ENCODE measurements at regions not wholly inside any gene's neighbourhood (a gene's known extent, or its start where the extent isn't known, plus 50 kb on each side); places are given as distances from the start of the nearest gene placed in this dataset.

GRCh38 chr6:17204533-17204932, 76.6 kb upstream of the RBM24 start:
- Histone ChIP-seq H2BK20ac (ENCODE audit: low read length) (no peak overlapping the region), H3K36me3 (ENCODE audit: control insufficient read depth in 2 of 4, insufficient read depth in 4 of 4, low read length in 3 of 4) (no peaks in the 10 kb centered on the region; a peak in 1 of 8 replicates), H2AK5ac (ENCODE audit: low read depth, low read length) (no peak overlapping the region), H3K56ac (replicated peaks; ENCODE audit: insufficient read length, low read depth, low read length) (no peak overlapping the region), H3K27me3 (replicated peaks in 1 of 4; ENCODE audit: control insufficient read depth in 3 of 4, extremely low read depth in 1 of 4, insufficient read depth in 3 of 4, low read length in 3 of 4) (peaks cover 2 to 11% (median 5%) of the 10 kb centered on the region in 4 experiments; a peak in 5 of 7 replicates), H4K20me1 (replicated peaks in 1 of 2; ENCODE audit: control insufficient read depth in 1 of 2, insufficient read depth in 2 of 2, low read length in 2 of 2) (no peaks in the 10 kb centered on the region), H2BK5ac (ENCODE audit: low read depth, low read length) (no peak overlapping the region), H3K79me1 (ENCODE audit: low read depth, low read length) (no peaks in the 10 kb centered on the region), H3K27ac (ENCODE audit: low read depth, low read length) (no peak overlapping the region), H3K14ac (ENCODE audit: insufficient read length) (no peak overlapping the region), H3K23me2 (ENCODE audit: low read depth, low read length) (no peaks in the 10 kb centered on the region), H3K9ac (replicated peaks in 1 of 4; ENCODE audit: extremely low read depth in 1 of 4, low read depth in 3 of 4, low read length in 3 of 4) (no peak overlapping the region), H3K4ac (replicated peaks; ENCODE audit: insufficient read length, low read depth, low read length) (no peak overlapping the region), H4K91ac (replicated peaks; ENCODE audit: insufficient read length, low read length) (no peak overlapping the region), H2AFZ (ENCODE audit: low read length) (no peak overlapping the region), H3K18ac (ENCODE audit: extremely low read depth, low read length) (no peak overlapping the region), H3K4me3 (ENCODE audit: extremely low read depth in 1 of 4, insufficient read depth in 2 of 4, low read depth in 3 of 4, low read length in 4 of 4) (no peak overlapping the region), H3K4me2 (ENCODE audit: insufficient read depth in 1 of 2, low read depth in 2 of 2, low read length in 2 of 2) (no peak overlapping the region), H3K9me3 (ENCODE audit: insufficient read depth in 2 of 2, low read depth in 1 of 2, low read length in 1 of 2) (peaks cover 14 to 27% of the 10 kb centered on the region in 2 experiments), H2BK15ac (ENCODE audit: low read length) (no peak overlapping the region), H3K4me1 (replicated peaks in 1 of 4; ENCODE audit: control insufficient read depth in 3 of 4, insufficient read depth in 4 of 4, low read length in 3 of 4) (no peaks in the 10 kb centered on the region; a peak in 2 of 7 replicates), H3K79me2 (ENCODE audit: control insufficient read depth in 1 of 2, insufficient read depth in 2 of 2, low read length in 2 of 2) (no peaks in the 10 kb centered on the region), H2BK12ac (ENCODE audit: low read depth, low read length) (no peak overlapping the region), H2BK120ac (replicated peaks; ENCODE audit: low read depth, low read length) (no peak overlapping the region), H4K8ac (ENCODE audit: extremely low read depth, insufficient read depth, low read length) (no peak overlapping the region), H4K5ac (ENCODE audit: insufficient read length, low read depth, low read length) (no peak overlapping the region), H3K23ac (ENCODE audit: insufficient read length) (no peak overlapping the region)
- 80% methylated on average over 1 of the region's 1 CpG; no CpG with 5 or more reads in 1 of the 2 experiments for WGBS, 2 experiments (ENCODE audit: extremely low coverage in 1 of 2, insufficient coverage in 1 of 2, insufficient read length in 1 of 2, insufficient replicate concordance in 2 of 2, low coverage in 1 of 2, low lambda C conversion rate in 2 of 2, missing lambda C conversion rate in 1 of 2)
- no peak for TF ChIP-seq EP300 (IDR thresholded peaks at IDR 0.05; ENCODE audit: borderline replicate concordance in 1 of 2, low read depth in 2 of 2, low read length in 2 of 2)
- TF ChIP-seq YY1 (IDR thresholded peaks at IDR 0.05; ENCODE audit: low read depth, low read length) = no peak
- TF ChIP-seq CREB1 (IDR thresholded peaks at IDR 0.05) = no peak
- TF ChIP-seq ZNF274 (IDR thresholded peaks at IDR 0.05; ENCODE audit: borderline replicate concordance, extremely low read depth, low read length) = no peak
- TF ChIP-seq FOSL1 (IDR thresholded peaks at IDR 0.05; ENCODE audit: insufficient read depth, low read depth, low read length) = no peak
- no peak for TF ChIP-seq CTBP2 (IDR thresholded peaks at IDR 0.05; ENCODE audit: borderline replicate concordance, insufficient read depth, insufficient read length, low read length)
- TF ChIP-seq MAX (IDR thresholded peaks at IDR 0.05) = no peak
- no peak for TF ChIP-seq CHD2 (IDR thresholded peaks at IDR 0.05; ENCODE audit: low read length)
- TF ChIP-seq SP1 (IDR thresholded peaks at IDR 0.05; ENCODE audit: low read depth, low read length) = no peak
- no peak for TF ChIP-seq SUZ12 (IDR thresholded peaks at IDR 0.05; ENCODE audit: low read length)
- TF ChIP-seq TBP (IDR thresholded peaks at IDR 0.05; ENCODE audit: low read depth, low read length) = no peak
- no peak for TF ChIP-seq GABPA (IDR thresholded peaks at IDR 0.05; ENCODE audit: borderline replicate concordance, insufficient read depth, low read length)
- FAIRE-seq (no peak), DNase-seq (ENCODE audit: low read depth in 1 of 2, low spot score in 2 of 2) (no peak)
- CTCF ChIA-PET (ENCODE audit: partially characterized antibody) = interaction anchor here (0.8 to 1.4 kb wide), 2 partner anchors 9 to 300 kb away, joined by 4 to 5 read pairs; no protein-coding TSS in a partner anchor
- POLR2A ChIA-PET (ENCODE audit: partially characterized antibody) = interaction anchor here (1.1 kb wide), 1 partner anchor 214 kb away, joined by 4 read pairs; no protein-coding TSS in a partner anchor
